ENCODE measurements at regions not wholly inside any gene's neighbourhood (a gene's known extent, or its start where the extent isn't known, plus 50 kb on each side); places are given as distances from the start of the nearest gene placed in this dataset.

- no peak overlapping the region for H3K27ac ChIP-seq (ENCODE audit: low read length)
- no peaks in the 10 kb centered on the region for H3K9me3 ChIP-seq (ENCODE audit: low read length)
- no peak overlapping the region for H3K4me2 ChIP-seq (ENCODE audit: low read length)
- H3K4me3 ChIP-seq (ENCODE audit: low read length), result no peak overlapping the region
- no peak overlapping the region for H2AFZ ChIP-seq (ENCODE audit: low read depth, low read length)
- no peak overlapping the region for H3K9ac ChIP-seq (ENCODE audit: low read length)
- no peaks in the 10 kb centered on the region for H4K20me1 ChIP-seq (ENCODE audit: insufficient read depth)
- no peaks in the 10 kb centered on the region for H3F3A ChIP-seq (ENCODE audit: insufficient read depth, low read length, poor library complexity, severe bottlenecking)
- no peaks in the 10 kb centered on the region for H3K27me3 ChIP-seq (ENCODE audit: insufficient read depth, low read depth, low read length)
- H3K79me2 ChIP-seq (replicated peaks; ENCODE audit: insufficient read depth, low read length), result no peaks in the 10 kb centered on the region
- TF ChIP-seq CTCF (IDR thresholded peaks at IDR 0.05; ENCODE audit: poor library complexity, severe bottlenecking), result no peak
- TF ChIP-seq EZH2 (IDR thresholded peaks at IDR 0.05; ENCODE audit: borderline replicate concordance, insufficient read depth, low read length, poor library complexity, severe bottlenecking), result no peak
- TF ChIP-seq POLR2AphosphoS5 (IDR thresholded peaks at IDR 0.05), result no peak
- TF ChIP-seq TAF1 (IDR thresholded peaks at IDR 0.05; ENCODE audit: low read depth), result no peak
- no peak for TF ChIP-seq EP300 (conservative IDR thresholded peaks at IDR 0.05; ENCODE audit: poor library complexity, severe bottlenecking)
- TF ChIP-seq REST (IDR thresholded peaks at IDR 0.05; ENCODE audit: borderline replicate concordance), result no peak
- TF ChIP-seq SMC3 (conservative IDR thresholded peaks at IDR 0.05; ENCODE audit: poor library complexity), result no peak
- TF ChIP-seq RAD21 (conservative IDR thresholded peaks at IDR 0.05), result no peak
- no peak for TF ChIP-seq MXI1 (conservative IDR thresholded peaks at IDR 0.05; ENCODE audit: poor library complexity, severe bottlenecking)
- no peaks in the 10 kb centered on the region for H3K9me2 ChIP-seq (ENCODE audit: insufficient read depth, low read length)
- no peaks in the 10 kb centered on the region for H3K36me3 ChIP-seq (ENCODE audit: insufficient read depth, low read length)
These were observed 183.4 kb downstream of the NFKBIZ start for GRCh38 chr3:102032491-102033383.

GRCh38 chr3:102034639-102035451, 185.5 kb downstream of the NFKBIZ start:
- no peak overlapping the region for H3K27ac ChIP-seq (ENCODE audit: low read length)
- H3K79me2 ChIP-seq (replicated peaks; ENCODE audit: insufficient read depth, low read length), result no peaks in the 10 kb centered on the region
- TF ChIP-seq MXI1 (conservative IDR thresholded peaks at IDR 0.05; ENCODE audit: poor library complexity, severe bottlenecking) (no peak), TAF1 (IDR thresholded peaks at IDR 0.05; ENCODE audit: low read depth) (no peak), CTCF (IDR thresholded peaks at IDR 0.05; ENCODE audit: poor library complexity, severe bottlenecking) (no peak), EZH2 (IDR thresholded peaks at IDR 0.05; ENCODE audit: borderline replicate concordance, insufficient read depth, low read length, poor library complexity, severe bottlenecking) (no peak), REST (IDR thresholded peaks at IDR 0.05; ENCODE audit: borderline replicate concordance) (no peak), SMC3 (conservative IDR thresholded peaks at IDR 0.05; ENCODE audit: poor library complexity) (no peak)
- no peaks in the 10 kb centered on the region for H4K20me1 ChIP-seq (ENCODE audit: insufficient read depth)
- H3K9me2 ChIP-seq (ENCODE audit: insufficient read depth, low read length), result no peaks in the 10 kb centered on the region
- no peak overlapping the region for H3K4me3 ChIP-seq (ENCODE audit: low read length)
- H3K9ac ChIP-seq (ENCODE audit: low read length), result no peak overlapping the region
- H2AFZ ChIP-seq (ENCODE audit: low read depth, low read length), result no peak overlapping the region
- no peaks in the 10 kb centered on the region for H3K36me3 ChIP-seq (ENCODE audit: insufficient read depth, low read length)
- H3K9me3 ChIP-seq (ENCODE audit: low read length), result no peaks in the 10 kb centered on the region
- H3F3A ChIP-seq (ENCODE audit: insufficient read depth, low read length, poor library complexity, severe bottlenecking), result no peaks in the 10 kb centered on the region
- no peaks in the 10 kb centered on the region for H3K27me3 ChIP-seq (ENCODE audit: insufficient read depth, low read depth, low read length)
- no peak overlapping the region for H3K4me2 ChIP-seq (ENCODE audit: low read length)
